NCI-H2196 treated with DMSO at 0.1 percent for 48 hours (cell line): ENCODE measurements at regions not wholly inside any gene's neighbourhood (a gene's known extent, or its start where the extent isn't known, plus 50 kb on each side); places are given as distances from the start of the nearest gene placed in this dataset.

ENCODE experiments used
- DNase-seq: peaks from one replicate; lab custom pipeline; 2025; ENCODE audit not compliant: unreplicated experiment; lab: John Stamatoyannopoulos, UW

GRCh38 chr16:85519540-85520231, 93.4 kb upstream of the GSE1 start:
- no peak for DNase-seq

GRCh38 chr16:85520853-85521521, 92.1 kb upstream of the GSE1 start:
- no peak for DNase-seq

- no peak for DNase-seq
These were observed 91.4 kb upstream of the GSE1 start for GRCh38 chr16:85521552-85522307.

- DNase-seq: no peak
These were observed 90.7 kb upstream of the GSE1 start for GRCh38 chr16:85522308-85522841.

- DNase-seq: no peak
These were observed 90.1 kb upstream of the GSE1 start for GRCh38 chr16:85522842-85523601.

- DNase-seq: peak; percentile 29
These were observed 89.3 kb upstream of the GSE1 start for GRCh38 chr16:85523602-85524364.

- DNase-seq: no peak
These were observed 88.8 kb upstream of the GSE1 start for GRCh38 chr16:85524365-85524629.

- no peak for DNase-seq
These were observed 88.3 kb upstream of the GSE1 start for GRCh38 chr16:85524630-85525419.

GRCh38 chr16:85525420-85526184, 87.5 kb upstream of the GSE1 start:
- no peak for DNase-seq

- DNase-seq: no peak
These were observed 86.7 kb upstream of the GSE1 start for GRCh38 chr16:85526185-85526974.

GRCh38 chr16:85527042-85527766, 85.9 kb upstream of the GSE1 start:
- no peak for DNase-seq

GRCh38 chr16:85527767-85528297, 85.3 kb upstream of the GSE1 start:
- no peak for DNase-seq

- DNase-seq: no peak
These were observed 84.4 kb upstream of the GSE1 start for GRCh38 chr16:85528528-85529387.

GRCh38 chr16:85529489-85530369, 83.4 kb upstream of the GSE1 start:
- no peak for DNase-seq

- DNase-seq: no peak
These were observed 82.8 kb upstream of the GSE1 start for GRCh38 chr16:85530370-85530739.

- DNase-seq: no peak
These were observed 81.6 kb upstream of the GSE1 start for GRCh38 chr16:85531516-85531915.
